ENCODE measurements at regions not wholly inside any gene's neighbourhood (a gene's known extent, or its start where the extent isn't known, plus 50 kb on each side); places are given as distances from the start of the nearest gene placed in this dataset.
"Not testable (repeated sequence)": the region's sequence is repeated elsewhere in the genome, so short reads cannot be mapped to it uniquely, and the experiment has no call there.

DNA sequence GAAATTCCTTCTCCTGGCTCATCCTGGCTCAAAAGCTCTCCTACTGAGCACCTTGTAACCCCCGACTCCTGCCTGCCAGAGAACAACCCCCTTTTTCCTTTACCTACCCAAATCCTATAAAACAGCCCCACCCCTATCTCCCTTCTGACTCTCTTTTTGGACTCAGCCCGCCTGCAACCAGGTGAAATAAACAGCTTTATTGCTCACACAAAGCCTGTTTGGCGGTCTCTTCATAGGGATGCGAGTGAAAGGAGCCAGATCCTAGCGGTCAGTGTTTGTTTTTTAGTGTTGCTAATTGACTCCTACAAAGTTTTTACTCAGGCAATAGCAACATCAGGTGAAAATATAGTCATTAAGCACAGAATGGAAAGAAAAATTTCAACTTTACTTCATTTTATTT lies 592.3 kb upstream of the AADAT start:
- not testable (repeated sequence) for TF ChIP-seq POLR2AphosphoS5 (IDR thresholded peaks at IDR 0.05; ENCODE audit: low read depth, low read length); POLR2A (IDR thresholded peaks at IDR 0.05; ENCODE audit: low read depth, low read length); TAF1 (IDR thresholded peaks at IDR 0.05; ENCODE audit: borderline replicate concordance, low read depth, low read length)
